Activated gamma-delta T cell treated with Interleukin-2 at 50 U/mL for 16 hours (primary cell): ENCODE measurements at regions not wholly inside any gene's neighbourhood (a gene's known extent, or its start where the extent isn't known, plus 50 kb on each side); places are given as distances from the start of the nearest gene placed in this dataset.

Source experiments
- DNase-seq: peaks from one replicate; pipeline ENCODE4 v3.0.0-alpha.2; 2020

GRCh38 chr20:40809361-40809760, 120.3 kb upstream of the MAFB start:
- no peak for DNase-seq

GRCh38 chr20:40810332-40811000, 121.4 kb upstream of the MAFB start:
- DNase-seq: no peak

GRCh38 chr20:40811004-40811403, 122.0 kb upstream of the MAFB start:
- no peak for DNase-seq

GRCh38 chr20:40811660-40812414, 122.8 kb upstream of the MAFB start:
- DNase-seq: no peak

- DNase-seq: no peak
These were observed 123.4 kb upstream of the MAFB start for GRCh38 chr20:40812415-40812925.

- DNase-seq: no peak
These were observed 124.0 kb upstream of the MAFB start for GRCh38 chr20:40813029-40813431.

GRCh38 chr20:40813708-40814630, 124.9 kb upstream of the MAFB start:
- DNase-seq: no peak

GRCh38 chr20:40814631-40814960, 125.6 kb upstream of the MAFB start:
- DNase-seq: no peak

- no peak for DNase-seq
These were observed 126.4 kb upstream of the MAFB start for GRCh38 chr20:40815156-40816038.

- no peak for DNase-seq
These were observed 127.0 kb upstream of the MAFB start for GRCh38 chr20:40816039-40816352.

- DNase-seq: no peak
These were observed 132.4 kb upstream of the MAFB start for GRCh38 chr20:40821429-40821828.

- DNase-seq: no peak
These were observed 137.7 kb upstream of the MAFB start for GRCh38 chr20:40826699-40827098.

GRCh38 chr20:40835321-40835720, 146.3 kb upstream of the MAFB start:
- no peak for DNase-seq

GRCh38 chr20:40838509-40838908, 149.5 kb upstream of the MAFB start:
- no peak for DNase-seq

- DNase-seq: no peak
These were observed 154.2 kb upstream of the MAFB start for GRCh38 chr20:40843251-40843650.

- DNase-seq: no peak
These were observed 155.3 kb upstream of the MAFB start for GRCh38 chr20:40844332-40844731.

GRCh38 chr20:40848096-40848495, 159.1 kb upstream of the MAFB start:
- no peak for DNase-seq

- no peak for DNase-seq
These were observed 159.5 kb upstream of the MAFB start for GRCh38 chr20:40848526-40848925.

- DNase-seq: no peak
These were observed 160.4 kb upstream of the MAFB start for GRCh38 chr20:40849456-40849855.

- no peak for DNase-seq
These were observed 162.0 kb upstream of the MAFB start for GRCh38 chr20:40851051-40851450.

- no peak for DNase-seq
These were observed 166.2 kb upstream of the MAFB start for GRCh38 chr20:40855269-40855668.

GRCh38 chr20:40856653-40857052, 167.6 kb upstream of the MAFB start:
- DNase-seq: no peak

- DNase-seq: no peak
These were observed 168.1 kb upstream of the TOP1 start for GRCh38 chr20:40860487-40860902.
